ENCODE measurements at regions not wholly inside any gene's neighbourhood (a gene's known extent, or its start where the extent isn't known, plus 50 kb on each side); places are given as distances from the start of the nearest gene placed in this dataset.

GRCh38 chr2:125886153-125886552 lies 769.8 kb upstream of the GYPC start:
- TF ChIP-seq ZFX (IDR thresholded peaks at IDR 0.05; ENCODE audit: borderline replicate concordance) (no peak), CTCF (IDR thresholded peaks at IDR 0.05) (no peak)
- no peak overlapping the region for H3K27ac ChIP-seq

- H3K27ac ChIP-seq: no peak overlapping the region
- TF ChIP-seq CTCF (IDR thresholded peaks at IDR 0.05) (no peak), ZFX (IDR thresholded peaks at IDR 0.05; ENCODE audit: borderline replicate concordance) (no peak)
Observed at GRCh38 chr2:125901278-125901677, 754.7 kb upstream of the GYPC start.

- H3K27ac ChIP-seq: no peak overlapping the region
- TF ChIP-seq CTCF (IDR thresholded peaks at IDR 0.05) (no peak), ZFX (IDR thresholded peaks at IDR 0.05; ENCODE audit: borderline replicate concordance) (no peak)
Observed at GRCh38 chr2:125925891-125926546, 729.9 kb upstream of the GYPC start.

- TF ChIP-seq CTCF (IDR thresholded peaks at IDR 0.05) (no peak), ZFX (IDR thresholded peaks at IDR 0.05; ENCODE audit: borderline replicate concordance) (no peak)
- no peak overlapping the region for H3K27ac ChIP-seq
Observed at GRCh38 chr2:125935559-125935958, 720.4 kb upstream of the GYPC start.

- TF ChIP-seq CTCF (IDR thresholded peaks at IDR 0.05): no peak
- TF ChIP-seq ZFX (IDR thresholded peaks at IDR 0.05; ENCODE audit: borderline replicate concordance): no peak
- H3K27ac ChIP-seq: no peak overlapping the region
Observed at GRCh38 chr2:125942585-125943424, 713.2 kb upstream of the GYPC start.

- TF ChIP-seq CTCF (IDR thresholded peaks at IDR 0.05) (no peak), ZFX (IDR thresholded peaks at IDR 0.05; ENCODE audit: borderline replicate concordance) (no peak)
- no peak overlapping the region for H3K27ac ChIP-seq
Observed at GRCh38 chr2:125959047-125959446, 696.9 kb upstream of the GYPC start.

GRCh38 chr2:125961739-125962138 lies 694.2 kb upstream of the GYPC start:
- no peak for TF ChIP-seq CTCF (IDR thresholded peaks at IDR 0.05)
- TF ChIP-seq ZFX (IDR thresholded peaks at IDR 0.05; ENCODE audit: borderline replicate concordance): no peak
- H3K27ac ChIP-seq: no peak overlapping the region

All from 22Rv1 (cell line).